Liver (tissue), 3 donors: ENCODE measurements at regions not wholly inside any gene's neighbourhood (a gene's known extent, or its start where the extent isn't known, plus 50 kb on each side); places are given as distances from the start of the nearest gene placed in this dataset.

Experiments used
- EGR1 ChIP-seq, 2 donors: IDR thresholded peaks; 2 replicates each; pipeline ENCODE4 v1.6.1; 2016 to 2018; ENCODE audit warnings: antibody characterized with exemption in 2 of 2, low read depth in 2 of 2
- FOXA1 ChIP-seq: IDR thresholded peaks from 2 replicates; pipeline ENCODE4 v1.6.1; 2016; ENCODE audit warnings: antibody characterized with exemption
- GABPA ChIP-seq, 2 donors: IDR thresholded peaks in 1 of 2; conservative IDR thresholded peaks in 1 of 2; 2 replicates each; pipeline ENCODE4 v1.6.1; 2016; ENCODE audit warnings: antibody characterized with exemption in 2 of 2, mild to moderate bottlenecking in 1 of 2, moderate library complexity in 1 of 2
- HNF4A ChIP-seq, 2 donors: conservative IDR thresholded peaks; 2 replicates each; pipeline ENCODE4 v1.6.1; 2016; ENCODE audit warnings: antibody characterized with exemption in 2 of 2, mild to moderate bottlenecking in 2 of 2
- RAD21 ChIP-seq, 2 donors: IDR thresholded peaks; 2 replicates each; pipeline ENCODE4 v1.6.1; 2016; ENCODE audit warnings: antibody characterized with exemption in 2 of 2, mild to moderate bottlenecking in 2 of 2
- SP1 ChIP-seq: IDR thresholded peaks from 2 replicates; pipeline ENCODE4 v1.6.1; 2018; ENCODE audit warnings: antibody characterized with exemption, mild to moderate bottlenecking
- TAF1 ChIP-seq: conservative IDR thresholded peaks from 2 replicates; pipeline ENCODE4 v1.6.1; 2016; ENCODE audit warnings: antibody characterized with exemption, mild to moderate bottlenecking
- YY1 ChIP-seq: IDR thresholded peaks from 2 replicates; pipeline ENCODE4 v1.6.1; 2016; ENCODE audit warnings: antibody characterized with exemption, mild to moderate bottlenecking
- TF ChIP-seq, protein P1 (sequence below): IDR thresholded peaks from 2 replicates; pipeline ENCODE4 v1.6.1; 2016; ENCODE audit warnings: antibody characterized with exemption
- TF ChIP-seq, protein P2 (sequence below): fragments of 150-350 bp; IDR thresholded peaks from 2 replicates; pipeline ENCODE4 v1.5.1; 2017; ENCODE audit warnings: improper control_type of control experiment, low read depth, low read length; ENCODE audit not compliant: missing input control
- TF ChIP-seq, protein P3 (sequence below): IDR thresholded peaks from 2 replicates; pipeline ENCODE4 v1.6.1; 2016; ENCODE audit warnings: antibody characterized with exemption, mild to moderate bottlenecking
- TF ChIP-seq, protein P4 (sequence below): IDR thresholded peaks from 2 replicates; pipeline ENCODE4 v1.6.1; 2016; ENCODE audit warnings: antibody characterized with exemption
- donor health status: healthy.
- donor health status: healthy.

DNA sequence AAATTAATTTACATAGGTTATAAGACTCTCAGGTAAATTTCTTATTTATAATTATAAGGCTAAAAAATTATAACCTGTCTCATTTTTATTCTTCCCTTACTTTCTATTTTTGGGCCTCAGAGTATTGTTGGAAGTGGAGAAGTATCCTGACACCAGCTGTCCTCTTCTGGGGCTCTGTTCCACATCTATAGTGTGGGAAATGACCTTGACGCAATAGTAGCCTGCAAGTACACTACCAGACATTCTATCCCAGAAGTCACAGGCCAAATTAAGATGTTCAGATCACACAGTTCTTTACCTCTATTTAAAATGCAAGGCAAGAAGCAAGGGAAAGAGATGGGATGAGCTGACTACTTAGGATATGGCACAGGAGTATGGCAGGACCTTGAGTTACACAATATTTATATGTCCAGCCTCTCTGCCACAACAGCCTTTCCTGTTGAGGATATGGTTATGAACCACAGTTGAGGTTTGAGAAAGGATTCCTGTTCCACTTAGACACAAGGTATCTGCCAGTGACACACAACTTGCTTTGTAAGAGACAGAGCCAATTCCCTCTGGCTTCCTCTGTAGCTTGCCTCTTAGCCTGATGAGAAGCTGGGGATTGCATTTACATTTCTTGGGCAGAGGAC, 158.0 kb upstream of the IL12A start:
- TF ChIP-seq, protein P1, sequence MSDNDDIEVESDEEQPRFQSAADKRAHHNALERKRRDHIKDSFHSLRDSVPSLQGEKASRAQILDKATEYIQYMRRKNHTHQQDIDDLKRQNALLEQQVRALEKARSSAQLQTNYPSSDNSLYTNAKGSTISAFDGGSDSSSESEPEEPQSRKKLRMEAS, result no peak
- TF ChIP-seq SP1 (no peak), GABPA (IDR thresholded peaks at IDR 0.05 in 1 of 2, conservative IDR thresholded peaks at IDR 0.05 in 1 of 2) (no peak), TAF1 (no peak), EGR1 (IDR thresholded peaks at IDR 0.05; ENCODE audit: low read depth in 2 of 2) (no peak), FOXA1 (no peak), RAD21 (IDR thresholded peaks at IDR 0.05) (no peak), HNF4A (conservative IDR thresholded peaks at IDR 0.05) (no peak), YY1 (no peak)
- TF ChIP-seq, protein P2, sequence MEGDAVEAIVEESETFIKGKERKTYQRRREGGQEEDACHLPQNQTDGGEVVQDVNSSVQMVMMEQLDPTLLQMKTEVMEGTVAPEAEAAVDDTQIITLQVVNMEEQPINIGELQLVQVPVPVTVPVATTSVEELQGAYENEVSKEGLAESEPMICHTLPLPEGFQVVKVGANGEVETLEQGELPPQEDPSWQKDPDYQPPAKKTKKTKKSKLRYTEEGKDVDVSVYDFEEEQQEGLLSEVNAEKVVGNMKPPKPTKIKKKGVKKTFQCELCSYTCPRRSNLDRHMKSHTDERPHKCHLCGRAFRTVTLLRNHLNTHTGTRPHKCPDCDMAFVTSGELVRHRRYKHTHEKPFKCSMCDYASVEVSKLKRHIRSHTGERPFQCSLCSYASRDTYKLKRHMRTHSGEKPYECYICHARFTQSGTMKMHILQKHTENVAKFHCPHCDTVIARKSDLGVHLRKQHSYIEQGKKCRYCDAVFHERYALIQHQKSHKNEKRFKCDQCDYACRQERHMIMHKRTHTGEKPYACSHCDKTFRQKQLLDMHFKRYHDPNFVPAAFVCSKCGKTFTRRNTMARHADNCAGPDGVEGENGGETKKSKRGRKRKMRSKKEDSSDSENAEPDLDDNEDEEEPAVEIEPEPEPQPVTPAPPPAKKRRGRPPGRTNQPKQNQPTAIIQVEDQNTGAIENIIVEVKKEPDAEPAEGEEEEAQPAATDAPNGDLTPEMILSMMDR, result no peak
- TF ChIP-seq, protein P3, sequence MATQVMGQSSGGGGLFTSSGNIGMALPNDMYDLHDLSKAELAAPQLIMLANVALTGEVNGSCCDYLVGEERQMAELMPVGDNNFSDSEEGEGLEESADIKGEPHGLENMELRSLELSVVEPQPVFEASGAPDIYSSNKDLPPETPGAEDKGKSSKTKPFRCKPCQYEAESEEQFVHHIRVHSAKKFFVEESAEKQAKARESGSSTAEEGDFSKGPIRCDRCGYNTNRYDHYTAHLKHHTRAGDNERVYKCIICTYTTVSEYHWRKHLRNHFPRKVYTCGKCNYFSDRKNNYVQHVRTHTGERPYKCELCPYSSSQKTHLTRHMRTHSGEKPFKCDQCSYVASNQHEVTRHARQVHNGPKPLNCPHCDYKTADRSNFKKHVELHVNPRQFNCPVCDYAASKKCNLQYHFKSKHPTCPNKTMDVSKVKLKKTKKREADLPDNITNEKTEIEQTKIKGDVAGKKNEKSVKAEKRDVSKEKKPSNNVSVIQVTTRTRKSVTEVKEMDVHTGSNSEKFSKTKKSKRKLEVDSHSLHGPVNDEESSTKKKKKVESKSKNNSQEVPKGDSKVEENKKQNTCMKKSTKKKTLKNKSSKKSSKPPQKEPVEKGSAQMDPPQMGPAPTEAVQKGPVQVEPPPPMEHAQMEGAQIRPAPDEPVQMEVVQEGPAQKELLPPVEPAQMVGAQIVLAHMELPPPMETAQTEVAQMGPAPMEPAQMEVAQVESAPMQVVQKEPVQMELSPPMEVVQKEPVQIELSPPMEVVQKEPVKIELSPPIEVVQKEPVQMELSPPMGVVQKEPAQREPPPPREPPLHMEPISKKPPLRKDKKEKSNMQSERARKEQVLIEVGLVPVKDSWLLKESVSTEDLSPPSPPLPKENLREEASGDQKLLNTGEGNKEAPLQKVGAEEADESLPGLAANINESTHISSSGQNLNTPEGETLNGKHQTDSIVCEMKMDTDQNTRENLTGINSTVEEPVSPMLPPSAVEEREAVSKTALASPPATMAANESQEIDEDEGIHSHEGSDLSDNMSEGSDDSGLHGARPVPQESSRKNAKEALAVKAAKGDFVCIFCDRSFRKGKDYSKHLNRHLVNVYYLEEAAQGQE, result no peak
- TF ChIP-seq, protein P4, sequence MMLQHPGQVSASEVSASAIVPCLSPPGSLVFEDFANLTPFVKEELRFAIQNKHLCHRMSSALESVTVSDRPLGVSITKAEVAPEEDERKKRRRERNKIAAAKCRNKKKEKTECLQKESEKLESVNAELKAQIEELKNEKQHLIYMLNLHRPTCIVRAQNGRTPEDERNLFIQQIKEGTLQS, result no peak
